DND-41 (cell line): ENCODE measurements at regions not wholly inside any gene's neighbourhood (a gene's known extent, or its start where the extent isn't known, plus 50 kb on each side); places are given as distances from the start of the nearest gene placed in this dataset.

Source experiments
- EZH2 ChIP-seq: IDR thresholded peaks from 3 replicates; pipeline ENCODE4 v1.6.1; 2012; ENCODE audit warnings: borderline replicate concordance, low read depth, mild to moderate bottlenecking, moderate library complexity, low read length, inconsistent platforms; ENCODE audit not compliant: severe bottlenecking
- TF ChIP-seq, protein P1 (sequence below): IDR thresholded peaks from 2 replicates; pipeline ENCODE4 v1.5.1; 2012; ENCODE audit warnings: borderline replicate concordance, low read length, moderate library complexity, mild to moderate bottlenecking; ENCODE audit not compliant: poor library complexity, severe bottlenecking; ENCODE audit errors: extremely low read depth

DNA sequence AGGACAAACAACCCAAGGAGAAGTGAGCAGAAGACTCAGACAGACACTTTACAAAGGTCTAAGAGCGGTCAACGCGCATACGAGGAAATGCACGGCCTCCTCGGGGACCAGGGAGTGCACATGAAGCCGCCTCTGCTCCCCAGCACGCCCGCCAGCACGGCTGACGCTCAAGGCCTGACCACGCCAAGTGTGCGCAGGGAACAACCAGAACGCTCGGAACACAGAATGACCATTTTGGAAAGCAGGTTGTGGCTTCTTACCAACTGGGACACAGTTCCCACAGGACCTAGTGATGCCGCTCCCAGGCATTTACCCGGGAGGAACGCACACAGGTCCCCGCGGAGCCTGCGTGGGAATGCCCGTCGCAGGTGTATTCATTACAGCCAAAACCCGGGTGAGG is 191.5 kb upstream of the PPP1R26 start:
- TF ChIP-seq, protein P1, sequence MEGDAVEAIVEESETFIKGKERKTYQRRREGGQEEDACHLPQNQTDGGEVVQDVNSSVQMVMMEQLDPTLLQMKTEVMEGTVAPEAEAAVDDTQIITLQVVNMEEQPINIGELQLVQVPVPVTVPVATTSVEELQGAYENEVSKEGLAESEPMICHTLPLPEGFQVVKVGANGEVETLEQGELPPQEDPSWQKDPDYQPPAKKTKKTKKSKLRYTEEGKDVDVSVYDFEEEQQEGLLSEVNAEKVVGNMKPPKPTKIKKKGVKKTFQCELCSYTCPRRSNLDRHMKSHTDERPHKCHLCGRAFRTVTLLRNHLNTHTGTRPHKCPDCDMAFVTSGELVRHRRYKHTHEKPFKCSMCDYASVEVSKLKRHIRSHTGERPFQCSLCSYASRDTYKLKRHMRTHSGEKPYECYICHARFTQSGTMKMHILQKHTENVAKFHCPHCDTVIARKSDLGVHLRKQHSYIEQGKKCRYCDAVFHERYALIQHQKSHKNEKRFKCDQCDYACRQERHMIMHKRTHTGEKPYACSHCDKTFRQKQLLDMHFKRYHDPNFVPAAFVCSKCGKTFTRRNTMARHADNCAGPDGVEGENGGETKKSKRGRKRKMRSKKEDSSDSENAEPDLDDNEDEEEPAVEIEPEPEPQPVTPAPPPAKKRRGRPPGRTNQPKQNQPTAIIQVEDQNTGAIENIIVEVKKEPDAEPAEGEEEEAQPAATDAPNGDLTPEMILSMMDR = no peak
- no peak for TF ChIP-seq EZH2
